ENCODE measurements at regions not wholly inside any gene's neighbourhood (a gene's known extent, or its start where the extent isn't known, plus 50 kb on each side); places are given as distances from the start of the nearest gene placed in this dataset.

DNA sequence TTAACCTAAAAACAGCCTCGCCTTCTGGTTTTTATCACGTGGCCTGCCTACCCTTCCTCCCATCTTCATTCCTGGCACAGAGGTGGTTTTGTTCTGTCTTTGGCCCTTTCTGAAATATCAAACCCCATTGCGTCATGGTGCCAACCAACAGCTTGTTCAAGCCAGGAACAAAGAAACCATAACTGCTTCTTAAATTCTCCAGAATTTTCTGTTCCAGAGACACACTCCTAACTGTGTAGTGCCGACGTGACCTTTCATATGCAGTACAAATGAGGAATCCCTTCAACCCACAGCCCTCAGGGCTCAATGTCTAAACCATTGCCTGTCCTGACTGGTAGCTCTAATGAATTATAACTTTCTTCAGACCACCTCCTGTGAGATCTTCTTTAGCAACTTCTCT lies 82.2 kb upstream of the TNP1 start:
- no peak for DNase-seq (ENCODE audit: low read depth)
- no peak overlapping the region for H3K4me3 ChIP-seq (replicated peaks; ENCODE audit: low read depth, low read length)
- TF ChIP-seq, protein P1, sequence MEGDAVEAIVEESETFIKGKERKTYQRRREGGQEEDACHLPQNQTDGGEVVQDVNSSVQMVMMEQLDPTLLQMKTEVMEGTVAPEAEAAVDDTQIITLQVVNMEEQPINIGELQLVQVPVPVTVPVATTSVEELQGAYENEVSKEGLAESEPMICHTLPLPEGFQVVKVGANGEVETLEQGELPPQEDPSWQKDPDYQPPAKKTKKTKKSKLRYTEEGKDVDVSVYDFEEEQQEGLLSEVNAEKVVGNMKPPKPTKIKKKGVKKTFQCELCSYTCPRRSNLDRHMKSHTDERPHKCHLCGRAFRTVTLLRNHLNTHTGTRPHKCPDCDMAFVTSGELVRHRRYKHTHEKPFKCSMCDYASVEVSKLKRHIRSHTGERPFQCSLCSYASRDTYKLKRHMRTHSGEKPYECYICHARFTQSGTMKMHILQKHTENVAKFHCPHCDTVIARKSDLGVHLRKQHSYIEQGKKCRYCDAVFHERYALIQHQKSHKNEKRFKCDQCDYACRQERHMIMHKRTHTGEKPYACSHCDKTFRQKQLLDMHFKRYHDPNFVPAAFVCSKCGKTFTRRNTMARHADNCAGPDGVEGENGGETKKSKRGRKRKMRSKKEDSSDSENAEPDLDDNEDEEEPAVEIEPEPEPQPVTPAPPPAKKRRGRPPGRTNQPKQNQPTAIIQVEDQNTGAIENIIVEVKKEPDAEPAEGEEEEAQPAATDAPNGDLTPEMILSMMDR (IDR thresholded peaks at IDR 0.05; ENCODE audit: low read length, missing control alignments): no peak

DNA sequence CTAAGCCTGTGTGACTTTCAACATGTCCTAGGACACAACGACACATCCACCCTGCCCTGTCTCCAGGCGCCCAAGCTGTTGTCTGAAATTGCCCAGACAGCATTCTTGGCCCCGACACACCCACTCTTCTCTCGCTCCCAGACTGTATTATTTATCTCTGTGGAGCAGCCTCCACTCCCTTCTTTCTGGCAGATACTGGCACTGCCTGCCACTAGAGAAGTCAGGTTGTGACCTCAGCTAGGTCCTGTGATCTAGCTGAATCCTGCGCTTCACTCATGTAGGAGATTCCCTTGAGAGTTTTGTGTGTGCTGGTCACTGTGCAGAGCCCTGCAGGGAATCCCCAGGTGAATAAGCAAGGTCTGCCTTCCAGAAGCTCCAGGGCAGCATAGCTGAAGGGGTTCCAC lies 77.1 kb upstream of the TNP1 start:
- TF ChIP-seq, protein P1 (IDR thresholded peaks at IDR 0.05; ENCODE audit: low read length, missing control alignments): no peak
- no peak for DNase-seq (ENCODE audit: low read depth)

DNA sequence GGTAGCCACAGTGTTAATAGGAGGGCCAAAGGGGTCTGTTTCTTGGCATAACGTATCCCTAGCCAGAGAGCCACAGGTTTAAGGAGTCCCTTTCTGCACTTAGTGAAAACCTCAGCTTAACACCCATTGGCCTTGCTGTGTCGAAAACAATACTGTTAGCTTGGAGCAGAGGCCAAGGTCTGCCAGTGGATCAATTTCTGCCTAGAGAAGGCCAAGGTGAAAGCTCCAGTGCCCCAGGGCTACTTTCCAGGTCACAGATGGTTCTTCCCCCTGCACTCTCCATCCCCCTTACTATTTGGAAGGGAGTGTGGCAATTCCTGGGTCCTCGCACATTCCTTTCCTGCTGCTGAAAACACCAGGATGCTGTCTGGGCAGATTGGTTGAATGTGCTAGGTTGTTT lies 74.8 kb upstream of the TNP1 start:
- H3K4me3 ChIP-seq (replicated peaks; ENCODE audit: low read depth, low read length): no peak overlapping the region
- DNase-seq (ENCODE audit: low read depth): no peak
- TF ChIP-seq, protein P1 (IDR thresholded peaks at IDR 0.05; ENCODE audit: low read length, missing control alignments): no peak

More for the DNA sequence above, 77.1 kb upstream of the TNP1 start:
- no peak overlapping the region for H3K4me3 ChIP-seq (replicated peaks; ENCODE audit: low read depth, low read length)

DNA sequence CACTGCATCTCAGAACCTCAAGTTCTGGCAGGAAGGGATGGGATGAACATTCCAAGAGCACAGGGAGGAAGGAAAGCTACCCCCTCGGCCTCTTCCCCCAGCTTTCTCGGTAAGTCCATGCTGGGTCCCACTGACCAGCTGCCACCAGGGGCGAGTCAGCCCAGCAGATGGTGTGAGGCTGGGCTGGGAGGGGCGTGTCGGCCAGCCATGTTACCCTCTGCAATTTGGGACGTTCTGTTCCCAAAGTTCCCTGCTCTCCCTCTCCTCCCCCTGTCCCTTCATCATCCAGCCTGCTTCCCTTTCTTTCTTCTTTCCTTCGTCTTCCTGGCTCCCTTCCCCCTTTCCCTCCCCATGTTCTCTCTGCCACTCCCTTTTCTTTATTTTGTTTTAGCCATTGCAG lies 74.3 kb upstream of the TNP1 start:
- DNase-seq (ENCODE audit: low read depth): no peak
- TF ChIP-seq, protein P1 (IDR thresholded peaks at IDR 0.05; ENCODE audit: low read length, missing control alignments): no peak
- no peak overlapping the region for H3K4me3 ChIP-seq (replicated peaks; ENCODE audit: low read depth, low read length)

DNA sequence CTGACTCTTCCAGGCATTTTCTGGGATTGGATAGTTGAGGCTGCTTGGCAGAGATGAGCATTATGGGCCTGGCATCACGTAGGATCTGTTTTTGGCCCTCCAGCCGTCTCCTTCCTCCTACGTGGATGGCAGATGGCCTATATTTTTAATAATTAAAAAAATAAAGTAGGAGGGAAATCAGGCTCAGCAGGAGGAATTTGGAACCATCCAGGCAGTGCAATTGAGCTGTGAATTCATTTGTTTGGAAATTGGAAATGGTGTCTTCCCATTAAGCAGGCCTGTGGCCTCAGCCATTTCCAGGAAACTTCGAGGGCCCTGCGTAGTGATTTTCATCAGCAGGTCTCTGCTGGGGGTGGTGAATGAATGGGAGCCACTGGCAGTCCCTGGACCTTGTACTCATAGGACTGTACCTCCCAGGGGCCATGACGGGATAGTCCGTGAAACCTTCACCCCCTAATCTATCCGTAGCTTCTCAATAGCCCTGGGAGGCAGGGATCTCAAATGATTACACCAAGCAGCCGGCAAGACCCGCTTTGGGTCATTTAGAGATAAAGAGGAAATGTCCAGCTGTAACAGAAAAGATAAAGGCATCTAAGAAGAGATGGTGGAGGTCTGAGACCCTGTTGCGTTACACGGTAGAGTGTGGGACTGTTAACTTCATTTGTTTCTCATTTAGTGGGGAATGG lies 73.1 kb upstream of the TNP1 start:
- TF ChIP-seq, protein P1 (IDR thresholded peaks at IDR 0.05; ENCODE audit: low read length, missing control alignments): no peak
- no peak for DNase-seq (ENCODE audit: low read depth)
- H3K4me3 ChIP-seq (replicated peaks; ENCODE audit: low read depth, low read length): no peak overlapping the region

DNA sequence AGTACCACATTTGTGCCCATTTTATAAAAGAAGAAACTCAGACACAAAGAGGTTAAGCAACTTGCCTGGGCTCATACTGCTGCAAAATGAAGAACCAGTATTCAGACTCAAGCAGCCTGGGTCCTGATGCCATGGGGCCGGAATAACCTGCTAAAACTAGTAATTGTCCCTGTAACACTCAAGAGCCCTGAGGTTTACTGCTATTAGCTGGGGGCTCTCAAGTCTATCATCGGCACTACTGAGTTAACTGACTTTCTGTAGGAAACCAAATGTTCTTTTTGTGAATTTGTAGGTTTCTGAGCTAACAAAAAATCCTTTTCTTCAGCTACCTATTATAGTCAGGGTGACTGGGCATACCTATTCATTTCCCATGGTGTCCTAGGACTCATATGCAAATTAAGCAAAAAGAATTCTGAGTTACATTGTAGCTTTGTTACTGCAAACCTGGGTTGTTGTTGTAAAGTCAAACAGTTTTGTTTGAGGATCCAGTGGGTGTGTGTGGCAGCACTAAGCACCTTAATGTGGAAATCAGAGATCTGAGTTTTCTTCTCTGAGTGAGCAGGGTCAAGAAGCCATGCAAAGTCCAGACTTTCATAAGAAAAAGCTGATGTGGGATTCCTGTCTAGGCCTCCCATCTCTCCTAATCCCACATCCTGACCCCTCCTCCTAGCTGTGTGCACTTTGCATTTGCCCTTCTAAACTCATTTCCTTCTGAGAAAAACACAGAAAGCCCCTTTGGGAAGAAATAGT lies 72.4 kb upstream of the TNP1 start:
- DNase-seq (ENCODE audit: low read depth): no peak
- H3K4me3 ChIP-seq (replicated peaks; ENCODE audit: low read depth, low read length): no peak overlapping the region
- TF ChIP-seq, protein P1 (IDR thresholded peaks at IDR 0.05; ENCODE audit: low read length, missing control alignments): no peak

Data from fibroblast of pulmonary artery (primary cell).